ENCODE measurements at regions not wholly inside any gene's neighbourhood (a gene's known extent, or its start where the extent isn't known, plus 50 kb on each side); places are given as distances from the start of the nearest gene placed in this dataset.

GRCh38 chr12:82040987-82041743, 282.0 kb upstream of the PPFIA2 start:
- DNase-seq (ENCODE audit: low spot score): no peak

DNA sequence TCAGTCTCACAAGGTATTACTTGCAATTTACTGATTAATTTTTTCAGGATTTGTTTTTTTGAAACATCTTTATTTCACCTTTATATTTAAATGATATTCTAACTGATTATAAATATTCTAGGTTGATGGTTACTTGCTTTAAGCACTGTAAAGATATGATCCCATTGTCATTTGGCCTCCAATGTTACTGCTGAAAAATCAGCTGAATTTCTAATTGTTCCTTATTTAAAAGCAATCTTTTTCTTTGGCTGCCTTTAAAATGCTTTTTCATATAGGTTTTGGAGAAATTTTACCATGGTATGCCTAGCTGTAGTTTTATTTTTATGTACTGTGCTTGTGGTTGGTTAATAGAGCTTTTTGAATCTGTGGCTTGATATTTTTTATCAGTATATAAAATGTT, 275.6 kb upstream of the PPFIA2 start:
- DNase-seq (ENCODE audit: low spot score): no peak

- no peak for DNase-seq (ENCODE audit: low spot score)
Observed at GRCh38 chr12:82029936-82030335, 270.8 kb upstream of the PPFIA2 start.

- no peak for DNase-seq (ENCODE audit: low spot score)
Observed at GRCh38 chr12:82028772-82029171, 269.6 kb upstream of the PPFIA2 start.

GRCh38 chr12:82027612-82028011, 268.5 kb upstream of the PPFIA2 start:
- DNase-seq (ENCODE audit: low spot score): no peak

DNA sequence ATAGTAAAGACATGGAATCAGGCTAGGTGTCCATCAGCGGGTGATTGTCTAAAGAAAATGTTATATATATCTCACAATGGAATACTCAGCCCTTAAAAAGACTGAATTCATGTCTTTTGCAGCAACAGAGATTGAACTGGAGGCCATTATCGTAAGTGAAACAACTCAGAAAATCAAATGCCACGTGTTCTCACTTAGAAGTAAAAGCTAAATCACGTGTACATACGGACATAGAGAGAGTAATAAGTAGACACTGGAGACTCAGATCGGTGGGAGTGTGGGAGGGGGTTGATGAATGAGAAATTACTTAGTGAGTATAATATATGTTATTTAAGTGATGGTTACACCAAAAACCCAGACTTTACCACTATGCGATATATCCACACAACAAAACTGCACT, 266.3 kb upstream of the PPFIA2 start:
- DNase-seq (ENCODE audit: low spot score): no peak

DNA sequence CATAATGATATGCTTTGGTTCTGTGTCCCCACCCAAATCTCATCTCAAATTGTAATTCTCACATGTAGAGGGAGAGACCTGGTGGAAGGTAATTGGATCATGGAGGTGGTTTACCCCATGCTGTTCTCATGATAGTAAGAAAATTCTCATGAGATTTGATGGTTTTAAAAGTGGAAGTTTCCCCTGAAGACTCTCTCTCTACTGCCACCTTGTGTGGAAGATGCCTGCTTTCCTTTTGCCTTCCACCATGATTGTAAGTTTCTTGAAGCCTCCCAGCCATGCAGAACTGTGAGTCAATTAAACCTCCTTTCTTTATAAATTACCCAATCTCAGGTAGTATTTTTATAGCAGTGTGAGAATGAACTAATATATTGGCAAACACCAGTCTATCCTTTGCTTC, 260.4 kb upstream of the PPFIA2 start:
- no peak for DNase-seq (ENCODE audit: low spot score)

DNA sequence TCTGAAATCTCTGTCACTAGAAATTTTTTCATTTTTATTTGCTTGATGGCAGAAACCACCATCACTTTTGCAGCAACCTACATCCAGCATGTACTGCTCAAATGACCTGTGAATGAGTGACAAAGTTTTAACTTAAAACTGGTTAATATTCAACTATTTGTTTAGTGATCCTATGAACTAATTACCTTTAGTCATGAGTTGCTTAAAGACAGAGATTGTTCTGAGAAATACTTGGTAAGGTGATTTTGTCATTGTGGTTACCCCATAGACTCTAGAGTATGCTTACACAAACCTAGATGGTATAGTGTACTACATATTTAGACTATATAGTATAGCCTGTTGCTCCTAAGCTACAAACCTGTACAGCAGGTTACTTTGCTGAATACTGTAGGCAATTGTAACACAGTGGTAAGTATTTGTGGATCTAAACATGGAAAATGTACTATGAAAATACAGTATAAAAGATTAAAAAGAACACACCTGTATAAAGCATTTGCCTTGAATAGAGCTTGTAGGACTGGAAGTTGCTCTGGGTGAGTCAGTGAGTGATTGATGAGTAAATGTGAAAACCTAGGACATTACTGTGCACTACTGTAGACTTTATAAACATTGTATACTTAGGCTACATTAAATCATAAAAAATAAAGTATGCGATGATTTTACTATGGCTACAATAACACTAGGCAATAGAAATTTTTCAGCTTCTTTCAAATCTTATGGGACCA, 256.6 kb upstream of the PPFIA2 start:
- DNase-seq (ENCODE audit: low spot score): no peak

DNA sequence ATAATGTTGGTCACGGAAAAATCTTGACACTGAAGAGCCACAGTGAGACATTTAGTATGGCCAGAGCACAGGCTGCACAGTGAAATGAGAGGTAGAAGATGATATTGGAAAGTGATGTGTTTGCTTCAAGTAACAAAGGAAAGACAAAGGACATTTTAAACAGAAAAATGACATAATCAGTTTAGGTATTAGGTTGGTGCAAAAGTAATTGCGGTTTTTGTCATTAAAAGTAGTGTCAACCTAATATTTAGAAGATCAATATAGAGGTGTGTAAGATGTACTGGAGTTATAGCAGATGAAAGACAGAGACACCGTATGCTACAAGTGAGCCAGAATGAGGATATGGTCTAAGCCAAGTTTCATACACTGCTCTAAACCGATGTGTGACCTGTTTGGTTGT, 253.0 kb upstream of the PPFIA2 start:
- no peak for DNase-seq (ENCODE audit: low spot score)

- no peak for DNase-seq (ENCODE audit: low spot score)
Observed at GRCh38 chr12:82009524-82009923, 250.4 kb upstream of the PPFIA2 start.

GRCh38 chr12:82008251-82008650, 249.1 kb upstream of the PPFIA2 start:
- no peak for DNase-seq (ENCODE audit: low spot score)

DNA sequence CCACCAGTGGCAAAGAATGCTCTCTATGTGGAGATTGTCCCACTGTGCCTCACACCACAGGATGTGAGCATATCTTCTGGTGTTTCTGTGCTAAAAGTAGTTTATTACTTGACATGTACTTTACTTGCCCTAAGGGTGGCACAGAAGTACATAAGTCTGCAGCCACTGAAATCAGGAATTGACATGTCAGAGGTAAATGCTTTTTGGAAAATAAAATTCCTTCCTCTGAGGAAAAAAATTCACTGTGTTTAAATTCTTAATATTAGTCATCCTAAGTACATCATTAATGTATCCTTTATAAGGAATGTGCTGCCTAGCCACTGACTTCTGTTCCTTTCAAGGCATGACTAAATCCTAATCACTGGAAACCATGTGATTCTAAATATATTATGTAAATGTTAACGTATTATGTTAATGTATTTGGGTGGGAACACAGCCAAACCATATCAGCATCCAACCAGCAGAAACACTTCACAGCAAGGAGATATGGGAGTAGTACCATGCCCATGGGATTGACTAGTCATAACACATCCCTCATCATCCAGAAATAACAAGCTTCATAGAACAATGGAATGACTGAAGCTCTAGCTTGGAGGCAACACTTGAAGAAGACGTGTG, 239.7 kb upstream of the PPFIA2 start:
- no peak for DNase-seq (ENCODE audit: low spot score)

GRCh38 chr12:81992461-81992860, 233.3 kb upstream of the PPFIA2 start:
- peak; percentile 21 for DNase-seq (ENCODE audit: low spot score)

DNA sequence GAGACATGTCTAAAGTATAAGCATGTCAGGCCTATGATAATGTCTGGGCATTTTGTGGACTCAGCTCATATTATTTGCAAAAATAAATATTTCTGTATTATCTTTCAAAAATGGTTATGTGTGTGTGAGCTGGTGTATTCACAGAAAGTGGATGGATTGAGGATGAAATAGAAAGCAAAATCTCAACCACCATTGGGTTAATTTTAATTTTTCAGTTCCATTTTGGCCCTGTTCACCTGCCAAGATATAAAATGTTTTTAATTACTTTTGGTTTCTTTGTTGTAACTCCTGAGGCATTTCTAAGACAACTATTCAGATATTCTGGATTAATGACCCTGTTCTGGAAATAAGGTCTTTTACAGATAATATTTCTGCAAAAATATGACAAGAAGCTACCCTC, 232.7 kb upstream of the PPFIA2 start:
- no peak for DNase-seq (ENCODE audit: low spot score)

GRCh38 chr12:81988362-81988761, 229.2 kb upstream of the PPFIA2 start:
- DNase-seq (ENCODE audit: low spot score): no peak

GRCh38 chr12:81987371-81987770, 228.2 kb upstream of the PPFIA2 start:
- DNase-seq (ENCODE audit: low spot score): no peak

GRCh38 chr12:81976661-81977060, 217.5 kb upstream of the PPFIA2 start:
- no peak for DNase-seq (ENCODE audit: low spot score)

DNA sequence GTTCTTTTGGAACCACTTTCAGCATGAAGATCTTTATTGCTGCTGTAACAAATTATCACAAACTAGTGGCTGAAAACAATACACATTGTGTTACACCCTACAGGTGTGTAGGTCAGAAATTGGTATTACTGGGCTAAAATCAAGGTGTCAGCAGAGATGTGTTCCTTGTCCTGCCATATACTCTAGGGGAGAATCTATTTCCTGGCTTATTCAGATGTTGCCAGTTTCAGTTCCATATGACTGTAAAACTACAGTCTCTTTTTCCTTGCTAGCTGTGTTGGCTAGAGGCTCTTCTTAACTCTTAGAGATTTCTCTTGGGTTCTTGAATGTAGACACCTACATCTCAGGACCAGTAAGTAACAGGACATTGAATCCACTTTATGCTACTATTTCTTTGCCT, 215.6 kb upstream of the PPFIA2 start:
- no peak for DNase-seq (ENCODE audit: low spot score)

DNA sequence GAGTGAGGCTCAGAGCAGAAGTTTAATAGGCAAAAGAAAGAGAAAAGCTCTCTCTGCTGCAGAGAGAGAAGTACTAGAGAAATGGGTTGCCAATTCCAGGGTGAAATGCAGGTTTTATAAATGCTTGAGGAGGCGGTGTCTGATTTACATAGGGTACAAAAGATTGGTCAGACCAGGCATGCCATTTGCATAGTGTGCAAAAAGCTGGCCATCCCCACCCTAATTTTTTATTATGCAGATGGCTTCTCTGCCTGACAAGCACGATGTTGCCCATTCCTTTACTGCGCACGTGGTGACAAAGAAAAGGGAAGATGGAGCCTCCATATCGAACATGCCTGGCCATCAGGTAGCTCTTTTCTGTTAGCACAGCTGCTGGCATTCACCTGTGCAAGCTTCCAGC, 209.3 kb upstream of the PPFIA2 start:
- DNase-seq (ENCODE audit: low spot score): no peak

- DNase-seq (ENCODE audit: low spot score): no peak
Observed at GRCh38 chr12:81963636-81964035, 204.5 kb upstream of the PPFIA2 start.

DNA sequence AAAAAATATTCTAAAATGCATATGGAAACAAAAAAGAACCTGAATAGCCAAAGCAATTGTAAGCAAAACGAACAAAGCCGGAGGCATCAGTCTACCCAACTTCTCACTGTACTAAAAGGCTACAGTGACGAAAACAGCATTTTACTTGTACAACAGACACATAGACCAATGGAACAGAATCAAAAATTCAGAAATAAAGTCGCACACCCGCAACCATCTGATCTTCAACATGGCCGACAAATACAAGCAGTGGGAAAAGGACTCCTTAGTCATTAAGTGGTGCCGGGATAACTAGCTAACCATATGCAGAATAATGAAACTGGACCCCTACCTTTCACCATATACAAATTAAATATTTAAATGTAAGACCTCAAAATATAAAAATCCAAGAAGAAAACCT, 203.9 kb upstream of the PPFIA2 start:
- no peak for DNase-seq (ENCODE audit: low spot score)

GRCh38 chr12:81962126-81962856, 203.1 kb upstream of the PPFIA2 start:
- DNase-seq (ENCODE audit: low spot score): no peak

- no peak for DNase-seq (ENCODE audit: low spot score)
Observed at GRCh38 chr12:81958406-81958805, 199.3 kb upstream of the PPFIA2 start.

All from CD4-positive, alpha-beta T cell treated with Interleukin-15 for 4 hours (primary cell).